ENCODE measurements at regions not wholly inside any gene's neighbourhood (a gene's known extent, or its start where the extent isn't known, plus 50 kb on each side); places are given as distances from the start of the nearest gene placed in this dataset.

DNA sequence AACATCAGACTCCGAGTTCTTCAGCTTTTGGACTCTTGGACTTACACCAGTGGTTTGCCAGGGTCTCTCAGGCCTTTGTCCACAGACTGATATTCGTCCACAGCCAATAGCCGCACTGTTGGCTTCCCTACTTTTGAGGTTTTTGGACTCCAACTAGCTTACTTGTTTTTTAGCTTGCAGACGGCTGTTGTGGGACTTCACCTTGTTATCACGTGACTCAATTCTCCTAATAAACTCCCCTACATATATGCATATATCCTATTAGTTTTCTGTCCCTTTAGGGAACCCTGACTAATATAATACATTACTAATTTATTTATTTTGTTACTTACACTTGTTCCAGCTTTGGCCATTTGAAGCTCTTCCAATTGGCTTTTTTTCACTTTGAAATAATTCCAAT lies 311.3 kb downstream of the BMP2 start:
- DNase-seq (ENCODE audit: low read depth in 2 of 2), result no peak

DNA sequence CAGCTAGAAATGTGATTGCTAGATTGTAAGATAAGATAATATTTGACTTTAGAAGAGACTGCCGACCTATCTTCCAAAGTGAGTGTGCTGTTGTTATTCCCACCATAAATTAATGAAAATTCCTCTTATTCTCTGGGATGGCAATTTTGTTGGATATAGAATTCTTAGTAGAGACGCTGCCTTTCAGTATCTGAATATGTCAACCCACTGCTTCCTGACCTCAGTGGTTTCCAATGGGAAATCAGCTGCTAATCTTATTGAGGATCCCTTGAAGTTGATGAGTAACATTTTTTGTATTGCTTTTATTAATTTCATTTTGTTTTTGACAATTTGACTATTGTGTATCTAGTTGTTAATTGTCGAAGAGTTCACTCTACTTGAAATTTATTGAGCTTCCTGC lies 313.0 kb downstream of the BMP2 start:
- no peak for DNase-seq (ENCODE audit: low read depth in 2 of 2)

DNA sequence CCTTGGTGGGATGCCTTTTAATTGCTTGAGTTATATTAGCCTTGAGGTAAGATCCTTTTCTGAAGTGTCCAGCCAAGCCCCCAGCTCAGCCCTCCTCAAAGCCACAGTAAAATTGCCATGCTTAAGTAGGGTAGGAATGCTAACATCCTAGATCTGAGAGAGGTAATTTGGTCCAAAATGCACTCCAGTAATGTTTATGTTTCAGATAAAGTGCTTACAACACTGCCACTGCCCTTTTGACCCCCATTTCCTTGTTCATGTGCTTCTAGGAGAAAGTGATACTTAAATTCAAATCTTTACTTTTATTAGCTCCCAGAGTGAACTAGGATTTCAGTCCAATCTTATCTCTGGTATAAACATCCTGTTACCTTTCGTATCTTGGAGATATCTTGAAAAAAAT lies 318.0 kb downstream of the BMP2 start:
- no peak for DNase-seq (ENCODE audit: low read depth in 2 of 2)

DNA sequence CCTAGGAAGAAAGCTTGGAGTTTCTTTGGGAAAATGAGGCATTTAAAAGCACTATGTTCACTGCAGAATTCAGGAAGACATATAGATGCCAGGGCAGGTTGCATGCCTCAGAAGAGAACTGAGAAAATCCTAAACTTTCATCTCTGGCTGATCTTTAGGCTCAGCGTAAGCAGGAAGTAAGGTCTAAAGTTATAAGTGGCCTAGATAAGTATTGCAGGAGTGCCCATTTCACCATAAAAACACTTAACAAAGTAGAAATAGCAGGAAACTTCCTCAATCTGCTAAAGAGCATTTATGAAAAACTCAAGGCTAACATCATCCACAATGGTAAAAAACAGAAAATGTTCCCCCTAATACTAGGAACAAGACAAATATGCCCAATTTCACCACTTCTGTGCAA lies 320.3 kb downstream of the BMP2 start:
- no peak for DNase-seq (ENCODE audit: low read depth in 2 of 2)

DNA sequence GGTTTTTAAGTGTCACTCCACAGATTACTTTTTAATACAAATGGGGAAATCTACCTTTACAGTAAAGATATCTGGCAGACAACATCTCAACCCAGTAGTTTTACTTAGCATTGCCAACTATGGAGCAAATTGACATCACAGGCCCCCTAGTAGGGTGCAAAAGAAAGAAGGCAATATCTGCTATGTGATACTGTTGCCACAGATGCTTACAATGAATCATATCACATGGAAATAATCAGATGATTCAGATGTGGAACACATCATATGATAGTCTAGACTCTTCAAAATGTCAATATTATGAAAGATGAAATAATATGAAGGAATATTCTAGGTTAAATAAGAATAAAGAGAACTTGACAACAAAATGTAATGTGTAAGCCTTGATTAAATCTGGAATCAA lies 322.5 kb downstream of the BMP2 start:
- DNase-seq (ENCODE audit: low read depth in 2 of 2), result no peak

DNA sequence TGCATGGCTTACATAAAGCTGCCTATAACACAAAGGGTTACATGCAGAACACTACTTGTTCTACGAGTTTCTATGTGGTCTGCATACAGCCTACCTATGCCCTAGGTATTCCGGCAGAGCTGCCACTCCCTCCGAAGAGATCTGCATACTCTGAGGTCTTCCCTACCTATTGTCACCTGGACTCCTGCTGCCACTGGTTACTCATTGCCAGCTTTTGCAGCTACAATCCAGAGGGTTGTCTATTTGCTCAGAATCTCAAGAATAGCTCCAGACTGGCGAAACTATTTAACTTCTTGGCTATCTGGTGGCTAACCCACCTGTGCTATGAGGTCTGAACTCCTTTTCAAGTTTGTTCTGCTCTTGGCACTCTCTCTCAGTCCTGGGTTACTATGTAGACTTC lies 323.3 kb downstream of the BMP2 start:
- no peak for DNase-seq (ENCODE audit: low read depth in 2 of 2)

DNA sequence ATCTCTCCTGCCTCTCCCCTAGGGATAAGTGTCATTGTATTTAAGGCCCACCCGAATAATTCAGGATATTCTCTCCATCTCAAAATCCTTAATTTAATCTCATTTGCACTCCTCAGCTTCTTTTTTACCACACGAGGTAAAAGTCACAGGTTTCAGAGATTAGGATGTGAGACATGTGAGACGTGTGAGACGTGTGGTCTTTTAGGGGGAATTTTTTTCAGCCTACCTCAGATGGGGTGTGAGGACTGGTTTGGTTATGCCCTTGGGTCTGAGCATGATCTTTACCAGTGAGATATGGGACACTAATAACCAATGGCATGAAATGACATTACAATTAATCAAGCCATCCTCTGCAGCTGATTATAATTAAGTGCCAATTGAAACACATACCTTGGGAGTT lies 324.2 kb downstream of the BMP2 start:
- DNase-seq (ENCODE audit: low read depth in 2 of 2), result no peak

DNA sequence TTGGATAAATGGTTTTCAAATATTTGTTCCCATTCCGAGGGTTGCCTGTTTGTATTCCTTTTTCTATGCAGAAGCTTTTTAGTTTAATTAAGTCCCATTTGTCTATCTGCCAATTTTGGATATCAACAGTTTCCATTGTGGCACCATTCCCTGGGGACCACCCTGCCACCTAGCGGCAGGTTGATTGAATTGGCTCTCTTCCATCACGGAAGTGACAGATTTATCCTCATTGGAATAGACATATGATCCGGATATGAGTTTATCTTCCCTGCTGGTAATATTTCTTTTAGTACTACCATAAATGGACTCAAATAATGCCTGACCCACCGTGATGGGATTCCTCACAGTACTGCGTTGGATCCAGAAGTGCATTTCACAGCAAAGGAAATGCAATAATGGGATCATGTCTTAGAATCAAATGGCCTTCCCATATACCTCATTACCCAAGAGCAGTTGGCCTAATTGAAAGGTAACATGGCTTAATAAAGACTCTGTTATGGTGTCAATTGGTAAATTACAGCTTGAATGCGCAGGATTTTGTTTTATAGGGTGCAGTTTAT lies 327.0 kb downstream of the BMP2 start:
- no peak for DNase-seq (ENCODE audit: low read depth in 2 of 2)

DNA sequence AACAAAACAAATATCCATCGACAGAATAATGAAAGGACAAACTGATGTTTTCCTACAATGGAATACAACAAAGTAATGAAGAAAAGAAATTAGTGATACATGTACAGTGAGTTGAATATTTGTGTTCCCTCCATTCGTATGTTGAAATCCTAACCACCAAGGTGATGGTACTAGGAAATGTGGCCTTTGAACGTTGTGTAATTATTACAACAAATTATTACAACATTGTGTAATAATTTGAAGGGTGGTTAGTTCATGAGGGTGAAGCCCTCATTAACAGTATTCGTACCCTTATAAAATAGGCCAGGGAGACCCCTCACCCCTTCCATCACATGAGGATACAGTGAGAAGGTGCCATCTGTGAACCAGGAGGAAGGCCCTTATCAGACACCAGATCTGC lies 339.4 kb downstream of the BMP2 start:
- DNase-seq (ENCODE audit: low read depth in 2 of 2), result no peak

DNA sequence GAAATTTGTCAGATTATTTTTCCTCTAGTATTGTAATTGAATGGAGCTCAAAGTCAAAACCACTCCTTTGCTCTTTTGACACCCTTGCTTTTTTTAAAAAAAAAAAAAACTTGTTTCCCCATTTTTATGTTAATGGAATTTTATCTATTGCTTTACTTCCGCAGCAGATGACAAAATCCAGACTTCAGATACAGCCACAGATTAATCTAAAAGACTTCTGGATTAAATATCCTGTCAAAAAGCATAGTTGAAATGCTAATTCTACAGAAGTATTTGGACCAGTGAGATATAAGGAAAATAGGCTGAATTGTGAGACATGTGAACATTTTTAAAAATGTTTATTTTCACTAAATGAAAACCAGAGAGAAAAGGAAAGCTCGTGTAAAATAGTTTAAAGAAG lies 341.4 kb downstream of the BMP2 start:
- DNase-seq (ENCODE audit: low read depth in 2 of 2), result no peak

DNA sequence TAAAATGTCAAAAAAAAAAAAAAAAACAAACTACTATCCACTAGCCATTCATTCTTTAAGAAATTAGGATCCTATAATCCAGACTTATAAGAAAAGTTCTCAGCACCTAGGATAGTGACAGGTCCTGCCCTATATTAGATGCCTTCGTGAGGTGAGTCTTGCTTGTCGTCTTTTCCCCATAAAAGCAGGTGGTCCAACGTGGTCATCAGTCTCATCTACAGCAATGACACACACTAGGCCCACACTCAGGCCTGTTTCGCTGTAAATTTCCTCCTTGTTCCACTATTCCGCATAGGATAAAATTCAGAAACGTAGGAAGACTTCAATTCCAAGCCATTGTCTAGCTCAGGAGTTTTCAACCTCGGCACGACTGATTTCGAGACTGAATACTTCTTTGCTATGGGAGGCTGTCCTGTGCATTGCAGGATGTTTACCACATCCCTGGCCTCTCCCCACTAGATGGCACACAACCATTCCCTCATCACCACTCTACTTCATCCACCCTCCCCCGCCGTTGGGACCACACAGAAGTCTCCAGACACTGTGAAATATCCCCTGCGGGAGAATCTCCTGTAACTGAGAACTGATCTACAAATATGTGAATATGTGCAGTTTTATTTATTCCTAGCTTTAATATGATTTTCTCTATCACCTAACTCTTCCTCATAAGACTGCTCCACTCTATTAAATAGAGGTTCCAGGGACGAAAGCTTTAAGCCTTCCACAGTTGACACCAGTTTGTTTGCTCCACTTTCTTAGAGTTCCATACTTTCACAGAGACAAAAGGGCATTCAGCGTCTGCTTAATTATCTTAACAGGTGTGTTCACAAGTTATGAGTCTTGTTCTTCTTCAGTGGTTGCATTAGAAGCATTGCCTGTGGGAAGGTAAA lies 346.3 kb downstream of the BMP2 start:
- DNase-seq (ENCODE audit: low read depth in 2 of 2), result peak in 1 of 2 experiments; percentile 4

DNA sequence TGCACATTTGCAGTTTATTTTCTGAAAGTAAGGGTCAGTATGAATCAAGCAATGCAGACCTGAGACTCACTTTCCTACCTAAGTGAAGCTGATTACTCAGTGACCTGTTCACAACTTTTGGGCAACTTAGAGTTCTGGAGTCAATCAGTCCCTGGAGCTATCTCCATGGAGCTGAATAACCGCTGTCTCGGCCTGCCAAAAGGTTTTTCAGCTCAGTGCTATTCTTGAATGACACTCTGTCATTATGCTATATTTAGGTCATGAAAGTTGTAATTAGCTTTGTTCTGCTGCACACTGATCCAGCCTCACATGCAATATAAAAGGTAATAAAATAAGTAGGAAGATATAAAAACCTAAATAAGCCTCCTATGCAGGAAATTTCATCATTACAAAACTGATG lies 356.0 kb downstream of the BMP2 start:
- DNase-seq (ENCODE audit: low read depth in 2 of 2), result no peak

DNA sequence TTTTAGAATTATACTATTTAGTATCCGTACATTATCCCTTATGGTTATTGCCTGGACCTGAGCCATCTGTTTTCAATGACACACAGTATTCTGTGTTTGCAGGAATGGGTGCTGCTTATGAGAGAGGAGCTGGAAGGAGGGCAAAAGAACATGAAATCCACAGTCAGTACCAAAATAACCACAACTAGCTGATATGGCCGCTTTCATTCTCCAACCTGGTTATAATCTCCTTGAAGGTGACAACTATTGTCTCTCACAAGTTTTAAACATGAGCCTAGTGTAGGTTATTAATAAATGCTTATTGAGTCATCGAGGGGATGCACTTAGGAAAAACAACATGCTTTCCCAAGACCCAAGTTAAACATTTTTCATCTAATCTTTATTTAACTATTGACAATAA lies 356.6 kb downstream of the BMP2 start:
- DNase-seq (ENCODE audit: low read depth in 2 of 2), result no peak

DNA sequence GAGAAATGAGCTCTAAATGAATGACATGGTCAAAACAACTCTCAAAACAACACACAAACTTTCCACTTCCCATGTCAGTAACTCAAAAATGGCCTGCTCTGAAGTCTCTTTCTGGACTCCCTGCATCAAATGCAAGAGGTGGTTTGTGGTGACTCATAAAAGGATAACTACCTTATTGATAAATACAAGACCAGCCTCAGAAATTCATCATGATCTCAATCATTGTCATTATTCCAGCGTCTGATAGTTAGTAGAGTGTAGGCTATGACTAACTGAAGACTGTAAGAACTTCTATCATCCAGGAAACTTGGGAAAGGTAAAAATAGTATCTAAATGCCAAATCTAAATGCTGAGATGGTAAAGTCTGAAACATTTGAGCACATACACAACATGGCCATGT lies 369.4 kb downstream of the BMP2 start:
- DNase-seq (ENCODE audit: low read depth in 2 of 2), result no peak

DNA sequence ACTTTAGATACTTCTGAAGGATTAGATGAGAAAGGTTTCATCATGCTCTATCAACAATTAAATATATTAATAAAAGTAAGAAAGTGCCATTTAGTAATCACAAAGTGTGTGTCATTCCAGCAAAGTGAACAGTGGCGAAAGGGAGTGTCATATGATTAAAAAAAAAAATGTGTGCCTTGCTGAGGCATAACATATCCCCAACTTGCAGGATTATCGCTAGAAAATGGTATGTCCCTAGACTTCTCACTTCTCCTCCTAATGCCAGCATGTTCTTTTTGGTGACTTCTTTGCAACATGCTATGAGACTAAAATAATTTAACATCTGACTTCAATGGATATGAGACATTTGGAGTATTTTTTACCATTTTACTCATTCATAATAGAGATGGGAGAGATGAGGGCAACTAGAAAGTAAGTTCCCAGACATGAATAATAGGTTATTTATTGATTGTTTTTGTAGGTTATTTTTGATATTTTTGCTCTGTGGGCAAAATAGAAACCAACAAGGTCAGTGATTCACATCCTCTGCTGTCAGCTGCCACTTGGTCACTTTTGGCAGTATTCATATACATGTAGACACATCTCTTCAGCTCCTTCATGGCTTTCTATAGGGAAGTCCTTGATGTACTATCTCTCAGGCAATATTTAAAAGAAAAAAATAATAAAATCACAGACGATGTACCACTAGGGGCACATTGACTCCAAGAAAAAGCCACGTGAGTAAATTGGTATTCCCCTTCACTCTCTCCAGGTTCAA lies 370.1 kb downstream of the BMP2 start:
- DNase-seq (ENCODE audit: low read depth in 2 of 2), result no peak

DNA sequence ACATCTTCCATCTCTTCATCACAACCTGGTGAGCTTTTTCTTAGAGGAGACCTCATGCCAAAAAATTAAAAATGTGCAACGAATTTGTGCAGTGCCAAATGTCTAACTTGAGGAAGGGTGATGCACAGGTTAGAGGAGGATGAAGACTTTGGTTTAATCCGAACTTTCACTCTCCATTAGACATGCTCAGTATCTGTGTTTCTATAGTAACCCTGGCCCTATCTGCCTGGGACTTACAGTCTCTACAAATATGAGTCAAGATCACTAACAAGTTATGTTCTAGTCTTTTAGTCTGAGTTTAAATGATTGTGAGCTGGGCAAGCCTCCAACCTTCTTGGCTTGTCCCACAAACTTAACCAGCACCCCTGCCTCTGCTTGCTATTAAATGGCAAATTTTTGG lies 377.0 kb downstream of the BMP2 start:
- no peak for DNase-seq (ENCODE audit: low read depth in 2 of 2)

DNA sequence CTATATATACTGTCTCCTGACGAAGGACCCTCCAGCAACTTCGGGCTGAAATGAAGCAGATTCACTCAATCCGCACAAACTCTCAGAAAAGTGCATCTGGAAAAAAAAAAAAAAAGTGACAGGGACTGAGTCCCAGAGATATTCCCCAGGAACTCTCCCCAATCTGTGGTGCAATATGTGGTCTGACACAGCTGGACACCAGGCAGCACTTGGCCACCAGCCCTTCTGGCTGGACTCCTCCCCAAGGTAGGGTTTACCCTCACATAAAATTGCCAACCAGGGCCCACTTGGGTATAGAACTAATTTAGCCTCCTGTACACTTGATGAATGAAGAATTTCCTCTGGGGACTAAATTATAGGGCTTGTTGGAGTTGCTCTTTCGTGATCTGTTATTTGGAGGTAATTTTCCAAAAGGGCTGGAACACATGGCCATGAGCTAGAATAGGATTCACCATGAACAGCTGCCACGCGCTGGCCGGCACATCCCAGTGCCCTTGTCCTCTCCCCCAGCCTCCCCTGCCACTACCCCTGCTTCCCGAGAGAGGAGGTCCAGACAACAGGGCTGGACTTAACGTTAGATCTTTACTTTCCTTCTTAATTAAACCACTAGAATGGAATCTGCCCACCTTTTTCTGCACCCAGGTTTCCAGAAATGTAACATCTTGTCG lies 379.2 kb downstream of the BMP2 start:
- DNase-seq (ENCODE audit: low read depth in 2 of 2), result no peak

DNA sequence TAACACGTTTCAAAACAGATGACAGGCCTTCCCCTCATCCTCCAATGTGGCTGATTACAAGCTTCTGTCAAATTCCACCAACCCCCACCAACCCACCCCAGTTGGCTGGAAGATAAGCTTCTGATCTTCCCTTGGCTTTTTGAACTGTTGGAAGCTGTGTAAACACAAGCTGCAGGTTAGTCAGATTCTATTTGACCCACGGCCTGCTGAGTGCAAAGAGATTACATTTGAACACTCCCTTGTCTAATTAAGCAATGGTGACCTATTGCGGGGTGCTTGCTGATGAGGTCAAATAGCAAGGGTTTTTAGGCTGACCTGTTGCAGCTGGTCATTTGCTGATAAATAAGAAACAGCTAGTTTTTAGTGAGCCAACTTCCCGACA lies 379.7 kb downstream of the BMP2 start:
- no peak for DNase-seq (ENCODE audit: low read depth in 2 of 2)

DNA sequence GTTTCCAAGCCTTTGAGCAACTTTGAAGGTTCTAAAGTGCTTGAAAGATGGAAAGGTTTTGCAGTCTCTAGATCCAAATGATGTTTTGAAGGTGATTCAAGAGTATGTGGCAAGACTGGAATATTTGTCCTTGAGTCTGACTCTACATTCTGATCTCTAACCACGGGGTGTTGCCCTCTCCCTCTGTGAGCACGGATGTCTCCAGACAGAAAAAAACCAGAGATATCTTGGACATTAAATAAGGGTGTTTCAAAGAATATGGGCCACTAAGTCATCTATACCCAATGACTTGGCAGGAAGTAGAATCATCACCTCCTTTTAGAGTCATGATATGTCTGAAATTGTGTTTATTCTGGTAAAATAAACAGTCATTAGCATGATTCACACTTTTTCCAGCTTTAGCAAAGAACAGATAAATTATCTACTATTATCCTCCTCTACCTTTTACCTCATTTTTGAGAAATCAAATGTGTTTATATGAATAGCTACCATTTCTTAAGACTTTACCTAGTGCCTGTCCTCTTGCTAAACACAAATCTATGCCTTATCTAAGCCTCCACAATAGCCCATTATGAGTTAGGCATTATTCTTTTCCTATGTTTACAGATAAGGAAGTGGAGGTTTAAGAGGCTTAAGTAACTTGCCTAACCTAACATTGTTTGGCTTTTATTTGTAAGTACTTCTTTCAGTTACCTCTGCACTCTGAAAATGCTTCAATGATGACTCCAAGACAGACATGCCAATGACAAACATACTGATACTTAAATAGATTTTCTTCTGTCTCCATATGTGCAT lies 384.4 kb downstream of the BMP2 start:
- DNase-seq (ENCODE audit: low read depth in 2 of 2), result no peak

DNA sequence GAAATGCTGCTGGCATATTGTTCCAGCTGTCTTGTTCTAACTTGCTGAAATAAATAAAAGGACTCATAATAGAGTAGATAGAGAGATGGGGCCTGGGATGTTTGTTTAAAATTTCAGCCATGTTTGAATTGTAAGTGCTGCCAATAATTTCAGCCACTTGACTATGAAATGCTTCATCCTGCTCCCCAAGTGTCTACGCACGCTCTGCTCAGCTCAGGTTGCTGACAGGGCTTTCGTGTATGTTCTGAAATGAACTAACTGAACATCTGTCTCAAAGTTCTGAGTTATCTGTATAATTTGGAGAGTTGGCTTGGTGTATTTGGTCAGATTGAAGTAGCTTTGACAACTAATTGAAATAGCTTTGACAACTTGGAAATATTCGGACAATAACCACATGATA lies 387.8 kb downstream of the BMP2 start:
- DNase-seq (ENCODE audit: low read depth in 2 of 2), result no peak

DNA sequence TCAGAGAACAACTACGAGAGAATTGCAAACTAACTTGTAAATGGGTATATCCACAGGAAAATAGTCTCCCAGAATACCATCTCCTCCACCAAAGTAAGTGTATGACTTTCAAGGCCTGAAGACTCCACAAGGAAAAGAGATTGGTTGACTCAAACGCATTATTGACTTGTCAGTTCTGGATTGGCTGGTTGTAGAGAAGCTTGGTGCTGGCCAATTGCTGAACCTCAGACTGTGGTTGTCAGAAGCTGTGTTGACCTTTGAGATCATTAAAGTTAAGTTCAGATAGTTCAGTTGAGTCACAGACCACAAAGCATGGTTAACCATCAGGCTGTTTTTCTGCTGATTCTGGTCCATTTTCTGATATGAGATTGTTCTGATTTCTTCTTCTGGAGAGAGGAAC lies 388.3 kb downstream of the BMP2 start:
- no peak for DNase-seq (ENCODE audit: low read depth in 2 of 2)

DNA sequence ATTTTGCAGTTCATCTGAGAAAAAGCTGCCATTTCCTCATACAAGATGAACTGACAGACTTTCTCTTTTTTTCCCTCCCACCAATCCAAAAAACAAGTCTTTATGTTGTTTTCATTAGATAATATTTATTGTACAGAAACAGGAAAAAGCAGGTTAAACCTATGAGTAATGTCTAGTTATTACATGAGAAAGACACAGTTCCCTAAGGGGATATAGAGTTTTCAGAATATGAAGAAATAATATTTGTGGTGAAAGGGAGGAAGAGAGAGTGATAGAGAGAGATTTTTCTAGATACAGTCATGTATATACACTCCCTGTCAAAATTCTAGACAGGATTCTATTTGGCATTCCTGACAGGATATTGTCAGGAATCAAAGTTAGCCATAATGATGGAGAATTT lies 392.4 kb downstream of the BMP2 start:
- DNase-seq (ENCODE audit: low read depth in 2 of 2), result no peak
